Esophagus (tissue), 2 donors: ENCODE measurements at regions not wholly inside any gene's neighbourhood (a gene's known extent, or its start where the extent isn't known, plus 50 kb on each side); places are given as distances from the start of the nearest gene placed in this dataset.

ENCODE experiments used
- H3K27ac ChIP-seq, 2 donors: one replicate each; pipeline ENCODE4 v1.5.1; 2013; ENCODE audit warnings: low read depth in 2 of 2, mild to moderate bottlenecking in 2 of 2, inconsistent platforms in 1 of 2, low read length in 1 of 2, moderate library complexity in 1 of 2
- H3K27me3 ChIP-seq, 2 donors: one replicate each; pipeline ENCODE4 v1.6.1; 2013; ENCODE audit warnings: low read length in 2 of 2, control low read depth in 1 of 2, mild to moderate bottlenecking in 1 of 2; ENCODE audit not compliant: insufficient read depth in 2 of 2, control insufficient read depth in 1 of 2
- H3K36me3 ChIP-seq, 2 donors: one replicate each; pipeline ENCODE4 v1.6.1; 2013; ENCODE audit warnings: low read length in 1 of 2; ENCODE audit not compliant: control insufficient read depth in 2 of 2, insufficient read depth in 2 of 2
- H3K4me1 ChIP-seq, 2 donors: one replicate each; pipeline ENCODE4 v1.6.1; 2013; ENCODE audit warnings: low read length in 1 of 2; ENCODE audit not compliant: control insufficient read depth in 2 of 2, insufficient read depth in 2 of 2
- H3K4me3 ChIP-seq, 2 donors: one replicate each; pipeline ENCODE4 v1.5.1; 2013; ENCODE audit warnings: low read length in 2 of 2, mild to moderate bottlenecking in 2 of 2, low read depth in 1 of 2, moderate library complexity in 1 of 2
- H3K9me3 ChIP-seq, 2 donors: one replicate each; pipeline ENCODE4 v1.6.1; 2013; ENCODE audit warnings: mild to moderate bottlenecking in 2 of 2, low read depth in 1 of 2, low read length in 1 of 2, moderate library complexity in 1 of 2; ENCODE audit not compliant: control insufficient read depth in 2 of 2, insufficient read depth in 1 of 2
- WGBS, 2 donors: extraction: QIAGEN DNeasy Blood & Tissue Kit; methylation state at CpG; one replicate each; pipeline ENCODE4 v1.1.7; 2013; 5-methylcytosine and 5-hydroxymethylcytosine counted together
- donor health status: healthy with polysubstance abuse.
- donor health status: Bipolar disorder and iron deficiency.

DNA sequence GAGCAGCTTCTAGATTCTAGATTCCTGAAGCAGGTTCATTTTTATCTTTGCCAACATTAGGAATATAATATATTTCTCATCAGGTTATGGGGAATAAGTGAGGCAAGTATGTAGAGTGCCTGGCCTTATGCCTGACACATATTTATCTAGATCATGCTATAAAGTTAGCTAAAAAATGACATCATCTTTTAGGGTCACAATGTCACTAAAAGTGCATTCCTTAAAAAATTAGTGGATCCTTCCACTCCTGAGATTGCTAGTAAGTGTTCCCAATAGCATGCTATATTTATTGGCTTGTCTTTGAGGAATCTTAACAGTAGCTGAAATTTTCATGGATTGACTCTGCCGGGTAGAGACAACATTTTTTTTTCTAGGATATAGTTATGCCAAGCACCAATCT, 305.9 kb upstream of the TMCO5A start:
- H3K36me3 ChIP-seq, result no peaks in the 10 kb centered on the region
- no peaks in the 10 kb centered on the region for H3K9me3 ChIP-seq
- WGBS, 2 donors, result 70 to 78% methylated on average over 1 of the region's 1 CpG
- no peak overlapping the region for H3K4me3 ChIP-seq
- H3K4me1 ChIP-seq, result no peaks in the 10 kb centered on the region
- peaks cover 0 to 3% of the 10 kb centered on the region in 2 donors for H3K27me3 ChIP-seq
- H3K27ac ChIP-seq, result no peak overlapping the region

GRCh38 chr15:37636736-37637135, 297.7 kb upstream of the TMCO5A start:
- H3K9me3 ChIP-seq, result no peaks in the 10 kb centered on the region

GRCh38 chr15:37638116-37638515, 296.3 kb upstream of the TMCO5A start:
- Histone ChIP-seq H3K4me1 (no peaks in the 10 kb centered on the region), H3K27ac (no peak overlapping the region), H3K4me3 (no peak overlapping the region), H3K27me3 (no peaks in the 10 kb centered on the region), H3K36me3 (no peaks in the 10 kb centered on the region), H3K9me3 (no peaks in the 10 kb centered on the region)

More at GRCh38 chr15:37636736-37637135, 297.7 kb upstream of the TMCO5A start:
- Histone ChIP-seq H3K4me1 (no peaks in the 10 kb centered on the region), H3K4me3 (no peak overlapping the region), H3K36me3 (no peaks in the 10 kb centered on the region), H3K27me3 (no peaks in the 10 kb centered on the region), H3K27ac (no peak overlapping the region)
- WGBS, 2 donors, result 69 to 83% methylated on average over 1 of the region's 1 CpG

GRCh38 chr15:37638691-37639090, 295.7 kb upstream of the TMCO5A start:
- no peak overlapping the region for H3K4me3 ChIP-seq
- H3K27me3 ChIP-seq, result no peaks in the 10 kb centered on the region
- H3K9me3 ChIP-seq, result no peaks in the 10 kb centered on the region
- no peaks in the 10 kb centered on the region for H3K36me3 ChIP-seq
- no peaks in the 10 kb centered on the region for H3K4me1 ChIP-seq
- H3K27ac ChIP-seq, result no peak overlapping the region

DNA sequence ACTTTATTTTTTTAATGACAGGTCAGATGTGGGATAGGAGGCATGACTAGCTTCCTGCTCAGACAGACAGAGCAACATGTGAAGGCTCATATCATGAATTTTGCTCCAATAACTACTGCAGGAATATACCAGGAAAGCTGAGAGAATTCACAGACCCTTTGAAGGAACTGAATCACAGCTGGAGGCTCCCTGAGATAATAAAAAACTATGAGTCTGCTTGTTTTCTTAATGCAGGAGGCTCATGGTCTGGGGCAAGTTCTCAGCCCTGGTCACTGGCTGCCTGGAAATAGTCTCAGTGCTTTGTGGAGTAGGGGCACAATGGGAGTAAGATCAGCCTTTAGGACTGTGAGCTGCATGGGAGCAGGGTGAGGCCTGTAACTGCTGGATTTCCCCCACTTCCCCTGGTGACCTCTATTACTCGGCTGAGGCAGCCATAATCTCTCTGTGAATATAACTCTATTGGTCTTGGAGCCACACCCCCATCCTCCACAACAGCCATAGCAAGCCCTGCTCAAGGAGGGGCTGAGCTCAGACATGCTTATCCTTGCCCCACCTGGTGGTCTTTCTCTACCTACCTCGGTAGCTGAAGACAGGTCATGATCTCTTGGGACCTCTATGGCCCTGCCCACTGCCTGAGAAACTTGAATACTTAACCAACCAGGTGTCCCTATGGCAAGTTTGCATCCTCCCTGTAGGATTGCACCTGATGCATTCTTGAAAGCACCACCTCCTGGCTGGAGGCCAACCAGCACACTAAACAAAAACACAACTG, 281.6 kb upstream of the TMCO5A start:
- H3K36me3 ChIP-seq, result no peaks in the 10 kb centered on the region
- H3K4me1 ChIP-seq, result no peaks in the 10 kb centered on the region
- WGBS, 2 donors, result 68 to 75% methylated on average over 2 of the region's 2 CpGs
- H3K27me3 ChIP-seq, result no peaks in the 10 kb centered on the region
- H3K9me3 ChIP-seq, result peaks cover 0 to 5% of the 10 kb centered on the region in 2 donors
- no peak overlapping the region for H3K27ac ChIP-seq
- no peak overlapping the region for H3K4me3 ChIP-seq

- Histone ChIP-seq H3K9me3 (no peaks in the 10 kb centered on the region), H3K4me3 (no peak overlapping the region), H3K27ac (no peak overlapping the region), H3K36me3 (no peaks in the 10 kb centered on the region), H3K27me3 (no peaks in the 10 kb centered on the region), H3K4me1 (no peaks in the 10 kb centered on the region)
- WGBS, 2 donors, result 81 to 85% methylated on average over 3 of the region's 3 CpGs
These were observed 256.3 kb upstream of the TMCO5A start for GRCh38 chr15:37678124-37678523.

DNA sequence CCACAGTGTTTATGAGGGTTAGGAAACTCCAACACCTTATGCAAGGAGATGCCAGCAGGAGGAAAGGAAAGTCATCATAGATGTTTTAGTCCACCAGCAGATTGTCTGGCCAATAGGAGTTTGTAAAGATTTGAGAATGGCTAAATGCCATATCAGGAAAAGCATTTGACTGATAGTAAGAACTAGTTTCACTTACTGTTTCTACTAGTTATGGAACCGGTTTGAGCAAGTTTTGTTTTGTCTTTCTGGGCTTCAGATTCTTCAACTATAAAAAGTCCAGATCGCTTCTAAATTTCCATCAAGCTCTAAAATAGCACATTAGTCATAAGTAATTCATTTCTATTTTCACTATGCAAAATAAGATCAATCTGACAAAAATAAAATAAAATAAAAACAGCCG, 254.8 kb upstream of the TMCO5A start:
- 72 to 74% methylated on average over 3 of the region's 3 CpGs for WGBS, 2 donors
- H3K4me3 ChIP-seq, result no peak overlapping the region
- no peaks in the 10 kb centered on the region for H3K36me3 ChIP-seq
- no peaks in the 10 kb centered on the region for H3K9me3 ChIP-seq
- H3K27ac ChIP-seq, result no peak overlapping the region
- H3K4me1 ChIP-seq, result no peaks in the 10 kb centered on the region
- no peaks in the 10 kb centered on the region for H3K27me3 ChIP-seq

DNA sequence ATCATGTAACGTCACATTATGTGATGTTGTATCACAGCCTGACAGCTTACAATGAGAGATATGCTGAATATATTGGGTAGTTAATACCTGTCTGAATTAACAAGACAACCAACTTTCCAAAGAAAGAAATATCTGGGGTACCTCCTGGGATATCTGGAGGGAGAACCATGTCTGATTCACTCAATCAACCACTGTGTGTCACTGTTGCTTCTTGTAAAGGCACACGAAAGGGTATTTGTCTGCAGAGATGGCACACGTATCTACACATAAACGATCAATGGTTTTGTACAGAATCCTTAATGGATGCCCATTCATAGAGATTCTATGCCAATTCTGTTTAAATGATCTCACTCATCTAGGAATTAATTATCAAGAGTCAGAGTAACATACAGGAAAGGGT, 252.1 kb upstream of the TMCO5A start:
- Histone ChIP-seq H3K27me3 (no peaks in the 10 kb centered on the region), H3K4me1 (no peaks in the 10 kb centered on the region), H3K4me3 (no peak overlapping the region), H3K27ac (no peak overlapping the region), H3K36me3 (no peaks in the 10 kb centered on the region), H3K9me3 (no peaks in the 10 kb centered on the region)
- 54 to 84% methylated on average over 4 of the region's 4 CpGs for WGBS, 2 donors

- Histone ChIP-seq H3K27me3 (no peaks in the 10 kb centered on the region), H3K9me3 (peaks cover 0 to 3% of the 10 kb centered on the region in 2 donors), H3K27ac (no peak overlapping the region), H3K36me3 (no peaks in the 10 kb centered on the region), H3K4me1 (no peaks in the 10 kb centered on the region), H3K4me3 (no peak overlapping the region)
- 72 to 75% methylated on average over 4 of the region's 4 CpGs for WGBS, 2 donors
These were observed 242.5 kb upstream of the TMCO5A start for GRCh38 chr15:37691911-37692310.

GRCh38 chr15:37693926-37694325, 240.5 kb upstream of the TMCO5A start:
- Histone ChIP-seq H3K4me1 (no peaks in the 10 kb centered on the region), H3K4me3 (no peak overlapping the region), H3K27me3 (no peaks in the 10 kb centered on the region), H3K36me3 (no peaks in the 10 kb centered on the region), H3K9me3 (peaks cover 0 to 5% of the 10 kb centered on the region in 2 donors), H3K27ac (no peak overlapping the region)
- 85 to 90% methylated on average over 3 of the region's 3 CpGs for WGBS, 2 donors
